Central memory CD8-positive, alpha-beta T cell (primary cell): ENCODE measurements at regions not wholly inside any gene's neighbourhood (a gene's known extent, or its start where the extent isn't known, plus 50 kb on each side); places are given as distances from the start of the nearest gene placed in this dataset.
"Not testable (repeated sequence)": the region's sequence is repeated elsewhere in the genome, so short reads cannot be mapped to it uniquely, and the experiment has no call there.

ENCODE experiments used
- ATAC-seq: fragments of 150-1000 bp; cut with Tn5 transposase; replicated peaks from 2 replicates; pipeline ENCODE4 v1.10.0; 2022; ENCODE audit warnings: mild to moderate bottlenecking, moderate FRiP score, moderate number of reproducible peaks; ENCODE audit not compliant: poor library complexity, severe bottlenecking; ENCODE audit errors: extremely low read depth
- DNase-seq, 2 donors: peaks; one replicate each; pipeline ENCODE4 v3.0.0; 2021; ENCODE audit warnings: low spot score in 2 of 2
- H3K27ac Mint-ChIP-seq: one replicate; pipeline ENCODE4 v1.8.0; 2022; ENCODE audit warnings: low read depth, mild to moderate bottlenecking, moderate library complexity, mixed read lengths
- H3K27me3 Mint-ChIP-seq: one replicate; pipeline ENCODE4 v1.8.0; 2022; ENCODE audit warnings: mixed read lengths
- H3K36me3 Mint-ChIP-seq: one replicate; pipeline ENCODE4 v1.8.0; 2022; ENCODE audit warnings: mild to moderate bottlenecking, moderate library complexity, mixed read lengths; ENCODE audit not compliant: insufficient read depth
- H3K4me1 Mint-ChIP-seq: one replicate; pipeline ENCODE4 v1.8.0; 2022; ENCODE audit warnings: mixed read lengths
- H3K4me3 Mint-ChIP-seq: one replicate; pipeline ENCODE4 v1.8.0; 2022; ENCODE audit warnings: mild to moderate bottlenecking, moderate library complexity, mixed read lengths
- H3K9me3 Mint-ChIP-seq: one replicate; pipeline ENCODE4 v1.8.0; 2022; ENCODE audit warnings: mixed read lengths

GRCh38 chr3:87486635-87487034 is 210.3 kb upstream of the POU1F1 start:
- not testable (repeated sequence) for H3K9me3 Mint-ChIP-seq, DNase-seq

DNA sequence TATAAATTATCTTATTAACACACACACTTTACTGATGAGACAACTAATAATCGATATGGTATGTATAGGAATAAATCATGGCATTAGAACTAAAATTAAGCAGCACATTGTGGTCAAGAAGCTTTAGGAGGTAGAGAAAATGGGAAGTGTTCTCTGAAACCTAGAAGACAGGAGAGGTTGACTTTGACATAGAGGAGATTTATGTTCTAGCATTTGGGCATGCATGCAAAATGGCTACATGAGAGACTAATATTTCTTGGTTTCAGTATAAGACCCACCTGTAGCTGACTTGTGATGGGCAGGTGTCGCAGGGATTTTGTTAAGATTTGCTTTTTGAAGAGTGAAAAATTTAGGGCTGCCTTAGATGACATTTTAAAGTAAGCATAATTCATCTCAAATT is 209.7 kb upstream of the POU1F1 start:
- H3K4me1 Mint-ChIP-seq, result no peaks in the 10 kb centered on the region
- H3K27me3 Mint-ChIP-seq, result no peaks in the 10 kb centered on the region
- H3K27ac Mint-ChIP-seq, result no peak overlapping the region
- H3K36me3 Mint-ChIP-seq, result no peaks in the 10 kb centered on the region
- ATAC-seq, result no peak
- H3K4me3 Mint-ChIP-seq, result no peak overlapping the region
- no peaks in the 10 kb centered on the region for H3K9me3 Mint-ChIP-seq
- DNase-seq, result no peak

More at GRCh38 chr3:87486635-87487034, 210.3 kb upstream of the POU1F1 start:
- ATAC-seq, H3K36me3 Mint-ChIP-seq, H3K4me1 Mint-ChIP-seq, H3K4me3 Mint-ChIP-seq, H3K27ac Mint-ChIP-seq, H3K27me3 Mint-ChIP-seq: not testable (repeated sequence)

GRCh38 chr3:87478716-87479115 is 202.3 kb upstream of the POU1F1 start:
- Mint-ChIP-seq H3K36me3 (no peaks in the 10 kb centered on the region), H3K4me1 (no peaks in the 10 kb centered on the region), H3K27ac (no peak overlapping the region), H3K9me3 (peaks cover 16% of the 10 kb centered on the region), H3K27me3 (no peaks in the 10 kb centered on the region), H3K4me3 (no peak overlapping the region)
- ATAC-seq (no peak), DNase-seq (no peak)

GRCh38 chr3:87473944-87474343 is 197.6 kb upstream of the POU1F1 start:
- Mint-ChIP-seq H3K4me1 (no peaks in the 10 kb centered on the region), H3K27me3 (no peaks in the 10 kb centered on the region), H3K27ac (no peak overlapping the region), H3K4me3 (no peak overlapping the region), H3K36me3 (no peaks in the 10 kb centered on the region), H3K9me3 (peaks cover 19% of the 10 kb centered on the region)
- ATAC-seq, result no peak
- no peak for DNase-seq

- DNase-seq, result no peak
- no peak overlapping the region for H3K27ac Mint-ChIP-seq
- H3K4me1 Mint-ChIP-seq, result no peaks in the 10 kb centered on the region
- no peak for ATAC-seq
- no peak overlapping the region for H3K4me3 Mint-ChIP-seq
- H3K9me3 Mint-ChIP-seq, result peaks cover 21% of the 10 kb centered on the region
- no peaks in the 10 kb centered on the region for H3K27me3 Mint-ChIP-seq
- H3K36me3 Mint-ChIP-seq, result no peaks in the 10 kb centered on the region
Measured at GRCh38 chr3:87468938-87469337, 192.6 kb upstream of the POU1F1 start.

GRCh38 chr3:87468235-87468634 is 191.9 kb upstream of the POU1F1 start:
- no peak overlapping the region for H3K4me3 Mint-ChIP-seq
- ATAC-seq (no peak), DNase-seq (no peak)
- H3K4me1 Mint-ChIP-seq, result no peaks in the 10 kb centered on the region
- H3K27ac Mint-ChIP-seq, result no peak overlapping the region
- H3K27me3 Mint-ChIP-seq, result no peaks in the 10 kb centered on the region
- H3K9me3 Mint-ChIP-seq, result peaks cover 18% of the 10 kb centered on the region
- H3K36me3 Mint-ChIP-seq, result no peaks in the 10 kb centered on the region

DNA sequence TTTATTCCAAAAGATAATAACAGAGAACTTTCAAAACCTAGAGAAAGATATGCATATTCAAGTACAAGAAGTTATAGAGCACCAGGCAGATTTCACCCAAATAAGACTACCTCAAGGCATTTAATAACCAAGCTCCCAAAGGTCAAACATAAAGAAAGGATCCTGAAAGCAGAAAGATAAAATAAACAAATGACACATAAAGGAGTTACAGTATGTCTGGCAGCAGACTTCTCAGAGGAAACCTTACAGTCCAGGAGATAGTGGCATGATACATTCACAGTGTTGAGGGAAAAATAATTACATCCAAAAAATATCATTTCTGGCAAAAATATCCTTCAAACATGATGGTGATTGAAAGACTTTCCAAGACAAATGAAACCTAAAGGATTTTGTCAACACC is 185.8 kb upstream of the POU1F1 start:
- Mint-ChIP-seq H3K4me1 (no peaks in the 10 kb centered on the region), H3K27ac (no peak overlapping the region), H3K36me3 (no peaks in the 10 kb centered on the region), H3K4me3 (no peak overlapping the region), H3K27me3 (no peaks in the 10 kb centered on the region), H3K9me3 (peaks cover 29% of the 10 kb centered on the region)
- DNase-seq, result no peak
- no peak for ATAC-seq

DNA sequence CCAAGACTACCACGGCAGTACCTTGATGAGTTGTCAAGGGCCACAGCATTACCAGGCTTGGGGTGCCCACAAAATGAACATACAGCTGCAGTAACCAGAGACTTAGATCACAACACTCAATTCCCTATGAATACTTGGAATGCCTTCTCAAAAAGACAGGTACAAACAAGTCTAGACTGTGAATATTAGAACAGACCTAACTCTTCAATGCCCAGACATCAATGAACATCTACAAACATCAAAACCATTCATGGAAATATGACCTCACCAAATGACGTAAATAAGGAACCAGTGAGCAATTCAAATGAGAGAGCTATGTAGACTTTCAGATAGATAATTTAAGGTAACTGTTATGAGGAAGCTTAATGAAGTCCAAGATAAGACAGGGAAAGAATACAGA is 185.1 kb upstream of the POU1F1 start:
- peaks cover 24% of the 10 kb centered on the region for H3K9me3 Mint-ChIP-seq
- H3K4me1 Mint-ChIP-seq, result no peaks in the 10 kb centered on the region
- no peak overlapping the region for H3K27ac Mint-ChIP-seq
- DNase-seq (no peak), ATAC-seq (no peak)
- H3K4me3 Mint-ChIP-seq, result no peak overlapping the region
- H3K36me3 Mint-ChIP-seq, result no peaks in the 10 kb centered on the region
- H3K27me3 Mint-ChIP-seq, result no peaks in the 10 kb centered on the region

- H3K27me3 Mint-ChIP-seq, result no peaks in the 10 kb centered on the region
- no peaks in the 10 kb centered on the region for H3K4me1 Mint-ChIP-seq
- no peaks in the 10 kb centered on the region for H3K36me3 Mint-ChIP-seq
- no peak for ATAC-seq
- no peak overlapping the region for H3K4me3 Mint-ChIP-seq
- no peak overlapping the region for H3K27ac Mint-ChIP-seq
- H3K9me3 Mint-ChIP-seq, result peaks cover 20% of the 10 kb centered on the region
- no peak for DNase-seq
Measured at GRCh38 chr3:87461036-87461435, 184.7 kb upstream of the POU1F1 start.

- Mint-ChIP-seq H3K27me3 (no peaks in the 10 kb centered on the region), H3K36me3 (no peaks in the 10 kb centered on the region), H3K4me1 (no peaks in the 10 kb centered on the region), H3K4me3 (no peak overlapping the region), H3K27ac (no peak overlapping the region), H3K9me3 (peaks cover 15% of the 10 kb centered on the region)
- ATAC-seq, result no peak
- DNase-seq, result no peak
Measured at GRCh38 chr3:87448558-87448957, 172.2 kb upstream of the POU1F1 start.

DNA sequence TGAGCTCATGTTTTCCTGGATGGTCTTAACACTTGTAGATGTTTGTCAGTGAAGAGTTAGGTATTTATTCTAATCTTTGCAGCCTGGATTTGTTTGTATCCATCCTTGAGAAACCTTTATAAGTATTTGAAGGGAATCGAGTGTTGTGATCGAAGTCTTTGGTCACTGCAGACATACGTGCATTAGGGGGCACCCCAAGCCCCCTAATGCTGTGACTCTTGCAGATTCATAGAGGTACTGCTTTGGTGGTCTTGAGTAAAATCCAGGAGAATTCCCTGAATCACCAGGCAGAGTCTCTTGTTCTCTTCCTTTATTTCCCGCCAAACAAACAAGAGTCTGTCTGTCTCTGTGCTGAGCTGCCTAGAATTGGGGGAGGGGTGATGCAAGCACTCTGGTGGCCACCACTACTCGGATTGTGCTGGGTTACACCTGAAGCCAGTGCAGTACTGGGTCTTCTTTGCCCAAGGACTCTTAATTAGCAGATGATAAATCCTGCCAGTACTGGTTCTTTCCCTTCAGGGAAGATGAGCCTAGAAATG is 170.5 kb upstream of the POU1F1 start:
- no peaks in the 10 kb centered on the region for H3K27me3 Mint-ChIP-seq
- DNase-seq, result no peak
- H3K27ac Mint-ChIP-seq, result no peak overlapping the region
- no peaks in the 10 kb centered on the region for H3K36me3 Mint-ChIP-seq
- H3K4me3 Mint-ChIP-seq, result no peak overlapping the region
- H3K9me3 Mint-ChIP-seq, result peaks cover 15% of the 10 kb centered on the region
- no peak for ATAC-seq
- no peaks in the 10 kb centered on the region for H3K4me1 Mint-ChIP-seq

- Mint-ChIP-seq H3K4me3 (no peak overlapping the region), H3K4me1 (no peaks in the 10 kb centered on the region), H3K27ac (no peak overlapping the region), H3K9me3 (peaks cover 11% of the 10 kb centered on the region), H3K36me3 (no peaks in the 10 kb centered on the region), H3K27me3 (no peaks in the 10 kb centered on the region)
- ATAC-seq (no peak), DNase-seq (no peak)
Measured at GRCh38 chr3:87442470-87442869, 166.1 kb upstream of the POU1F1 start.

DNA sequence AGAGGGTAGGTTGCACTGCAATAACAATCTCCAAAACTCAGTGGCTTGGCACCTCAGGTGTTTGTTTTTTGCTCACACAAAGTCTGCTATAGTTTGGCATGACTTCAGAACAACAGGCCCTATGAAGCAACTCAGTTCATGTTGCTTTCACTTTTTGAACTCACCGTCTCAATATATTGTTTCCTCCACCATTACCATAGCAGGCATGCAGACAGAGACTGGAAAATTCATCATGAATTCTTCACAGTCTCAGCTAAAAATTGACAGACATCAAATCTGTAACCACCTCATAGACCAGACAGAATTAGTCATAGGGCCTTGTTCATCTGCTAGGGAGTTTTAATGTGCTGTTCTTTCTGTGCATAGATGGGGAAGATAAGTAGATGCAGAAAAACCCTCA is 161.4 kb upstream of the POU1F1 start:
- Mint-ChIP-seq H3K36me3 (no peaks in the 10 kb centered on the region), H3K27ac (no peak overlapping the region), H3K4me3 (no peak overlapping the region), H3K27me3 (no peaks in the 10 kb centered on the region), H3K4me1 (no peaks in the 10 kb centered on the region), H3K9me3 (peaks cover 5% of the 10 kb centered on the region)
- ATAC-seq (no peak), DNase-seq (no peak)
